Osteocyte (in vitro differentiated cells): ENCODE measurements at regions not wholly inside any gene's neighbourhood (a gene's known extent, or its start where the extent isn't known, plus 50 kb on each side); places are given as distances from the start of the nearest gene placed in this dataset.

Source experiments
- DNase-seq: peaks from one replicate; pipeline ENCODE4 v3.0.0; 2021; ENCODE audit warnings: mixed read lengths; ENCODE audit not compliant: unreplicated experiment; ENCODE audit errors: extremely low spot score
- H3K27ac Mint-ChIP-seq: one replicate; pipeline ENCODE4 v1.8.0; 2021; ENCODE audit warnings: mild to moderate bottlenecking, mixed read lengths; ENCODE audit not compliant: unreplicated experiment
- H3K27me3 Mint-ChIP-seq: one replicate; pipeline ENCODE4 v1.8.0; 2021; ENCODE audit warnings: mixed read lengths; ENCODE audit not compliant: unreplicated experiment
- H3K36me3 Mint-ChIP-seq: one replicate; pipeline ENCODE4 v1.8.0; 2021; ENCODE audit warnings: mixed read lengths; ENCODE audit not compliant: unreplicated experiment
- H3K4me1 Mint-ChIP-seq: one replicate; pipeline ENCODE4 v1.8.0; 2021; ENCODE audit warnings: mixed read lengths; ENCODE audit not compliant: unreplicated experiment
- H3K4me3 Mint-ChIP-seq: one replicate; pipeline ENCODE4 v1.8.0; 2021; ENCODE audit warnings: mild to moderate bottlenecking, moderate library complexity, mixed read lengths; ENCODE audit not compliant: unreplicated experiment
- H3K9me3 Mint-ChIP-seq: one replicate; pipeline ENCODE4 v1.8.0; 2021; ENCODE audit warnings: mixed read lengths; ENCODE audit not compliant: unreplicated experiment
- CTCF ChIP-seq: fragments of 200-600 bp; sonication (generic); IDR thresholded peaks from 2 replicates; pipeline ENCODE4 v1.5.0; 2021; ENCODE audit warnings: antibody characterized with exemption, mild to moderate bottlenecking, moderate library complexity

GRCh38 chr6:6412221-6412620 lies 91.8 kb upstream of the F13A1 start:
- Mint-ChIP-seq H3K27me3 (no peaks in the 10 kb centered on the region), H3K4me1 (peaks cover 26% of the 10 kb centered on the region), H3K27ac (no peak overlapping the region), H3K9me3 (no peaks in the 10 kb centered on the region), H3K36me3 (no peaks in the 10 kb centered on the region), H3K4me3 (no peak overlapping the region)
- DNase-seq: no peak
- no peak for TF ChIP-seq CTCF

- Mint-ChIP-seq H3K4me3 (no peak overlapping the region), H3K27ac (no peak overlapping the region), H3K36me3 (no peaks in the 10 kb centered on the region), H3K9me3 (no peaks in the 10 kb centered on the region), H3K4me1 (peaks cover 26% of the 10 kb centered on the region), H3K27me3 (no peaks in the 10 kb centered on the region)
- no peak for TF ChIP-seq CTCF
- DNase-seq: no peak
These were observed 92.2 kb upstream of the F13A1 start for GRCh38 chr6:6412700-6413099.

GRCh38 chr6:6414931-6415330 lies 94.5 kb upstream of the F13A1 start:
- no peak for TF ChIP-seq CTCF
- no peaks in the 10 kb centered on the region for H3K36me3 Mint-ChIP-seq
- no peak overlapping the region for H3K4me3 Mint-ChIP-seq
- no peaks in the 10 kb centered on the region for H3K9me3 Mint-ChIP-seq
- H3K27me3 Mint-ChIP-seq: no peaks in the 10 kb centered on the region
- no peak for DNase-seq
- H3K27ac Mint-ChIP-seq: no peak overlapping the region
- peaks cover 17% of the 10 kb centered on the region for H3K4me1 Mint-ChIP-seq

- TF ChIP-seq CTCF: no peak
- H3K4me3 Mint-ChIP-seq: no peak overlapping the region
- no peak overlapping the region for H3K27ac Mint-ChIP-seq
- no peaks in the 10 kb centered on the region for H3K36me3 Mint-ChIP-seq
- H3K27me3 Mint-ChIP-seq: no peaks in the 10 kb centered on the region
- H3K9me3 Mint-ChIP-seq: no peaks in the 10 kb centered on the region
- DNase-seq: no peak
- peaks cover 8% of the 10 kb centered on the region for H3K4me1 Mint-ChIP-seq
These were observed 97.0 kb upstream of the F13A1 start for GRCh38 chr6:6417475-6417874.

- no peak for DNase-seq
- no peak for TF ChIP-seq CTCF
- H3K4me3 Mint-ChIP-seq: no peak overlapping the region
- no peaks in the 10 kb centered on the region for H3K36me3 Mint-ChIP-seq
- H3K4me1 Mint-ChIP-seq: peaks cover 3% of the 10 kb centered on the region
- H3K27me3 Mint-ChIP-seq: no peaks in the 10 kb centered on the region
- H3K27ac Mint-ChIP-seq: no peak overlapping the region
- peaks cover 2% of the 10 kb centered on the region for H3K9me3 Mint-ChIP-seq
These were observed 98.0 kb upstream of the F13A1 start for GRCh38 chr6:6418421-6418820.
